ENCODE measurements at regions not wholly inside any gene's neighbourhood (a gene's known extent, or its start where the extent isn't known, plus 50 kb on each side); places are given as distances from the start of the nearest gene placed in this dataset.

GRCh38 chr2:190121305-190121704 is 58.8 kb upstream of the MSTN start:
- TF ChIP-seq RARB (CRISPR knock-in tag; IDR thresholded peaks at IDR 0.05): no peak
- TF ChIP-seq POU6F1 (CRISPR knock-in tag; IDR thresholded peaks at IDR 0.05; ENCODE audit: borderline replicate concordance, low read depth): no peak
- TF ChIP-seq, protein P1, sequence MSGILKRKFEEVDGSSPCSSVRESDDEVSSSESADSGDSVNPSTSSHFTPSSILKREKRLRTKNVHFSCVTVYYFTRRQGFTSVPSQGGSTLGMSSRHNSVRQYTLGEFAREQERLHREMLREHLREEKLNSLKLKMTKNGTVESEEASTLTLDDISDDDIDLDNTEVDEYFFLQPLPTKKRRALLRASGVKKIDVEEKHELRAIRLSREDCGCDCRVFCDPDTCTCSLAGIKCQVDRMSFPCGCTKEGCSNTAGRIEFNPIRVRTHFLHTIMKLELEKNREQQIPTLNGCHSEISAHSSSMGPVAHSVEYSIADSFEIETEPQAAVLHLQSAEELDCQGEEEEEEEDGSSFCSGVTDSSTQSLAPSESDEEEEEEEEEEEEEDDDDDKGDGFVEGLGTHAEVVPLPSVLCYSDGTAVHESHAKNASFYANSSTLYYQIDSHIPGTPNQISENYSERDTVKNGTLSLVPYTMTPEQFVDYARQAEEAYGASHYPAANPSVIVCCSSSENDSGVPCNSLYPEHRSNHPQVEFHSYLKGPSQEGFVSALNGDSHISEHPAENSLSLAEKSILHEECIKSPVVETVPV (CRISPR knock-in tag; IDR thresholded peaks at IDR 0.05): no peak
- no peak for TF ChIP-seq PPARA (CRISPR knock-in tag; IDR thresholded peaks at IDR 0.05; ENCODE audit: borderline replicate concordance)
- TF ChIP-seq, protein P2, sequence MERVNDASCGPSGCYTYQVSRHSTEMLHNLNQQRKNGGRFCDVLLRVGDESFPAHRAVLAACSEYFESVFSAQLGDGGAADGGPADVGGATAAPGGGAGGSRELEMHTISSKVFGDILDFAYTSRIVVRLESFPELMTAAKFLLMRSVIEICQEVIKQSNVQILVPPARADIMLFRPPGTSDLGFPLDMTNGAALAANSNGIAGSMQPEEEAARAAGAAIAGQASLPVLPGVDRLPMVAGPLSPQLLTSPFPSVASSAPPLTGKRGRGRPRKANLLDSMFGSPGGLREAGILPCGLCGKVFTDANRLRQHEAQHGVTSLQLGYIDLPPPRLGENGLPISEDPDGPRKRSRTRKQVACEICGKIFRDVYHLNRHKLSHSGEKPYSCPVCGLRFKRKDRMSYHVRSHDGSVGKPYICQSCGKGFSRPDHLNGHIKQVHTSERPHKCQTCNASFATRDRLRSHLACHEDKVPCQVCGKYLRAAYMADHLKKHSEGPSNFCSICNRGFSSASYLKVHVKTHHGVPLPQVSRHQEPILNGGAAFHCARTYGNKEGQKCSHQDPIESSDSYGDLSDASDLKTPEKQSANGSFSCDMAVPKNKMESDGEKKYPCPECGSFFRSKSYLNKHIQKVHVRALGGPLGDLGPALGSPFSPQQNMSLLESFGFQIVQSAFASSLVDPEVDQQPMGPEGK (CRISPR knock-in tag; IDR thresholded peaks at IDR 0.05; ENCODE audit: borderline replicate concordance): no peak
- TF ChIP-seq TCF4 (CRISPR knock-in tag; IDR thresholded peaks at IDR 0.05; ENCODE audit: borderline replicate concordance): no peak
- TF ChIP-seq, protein P3, sequence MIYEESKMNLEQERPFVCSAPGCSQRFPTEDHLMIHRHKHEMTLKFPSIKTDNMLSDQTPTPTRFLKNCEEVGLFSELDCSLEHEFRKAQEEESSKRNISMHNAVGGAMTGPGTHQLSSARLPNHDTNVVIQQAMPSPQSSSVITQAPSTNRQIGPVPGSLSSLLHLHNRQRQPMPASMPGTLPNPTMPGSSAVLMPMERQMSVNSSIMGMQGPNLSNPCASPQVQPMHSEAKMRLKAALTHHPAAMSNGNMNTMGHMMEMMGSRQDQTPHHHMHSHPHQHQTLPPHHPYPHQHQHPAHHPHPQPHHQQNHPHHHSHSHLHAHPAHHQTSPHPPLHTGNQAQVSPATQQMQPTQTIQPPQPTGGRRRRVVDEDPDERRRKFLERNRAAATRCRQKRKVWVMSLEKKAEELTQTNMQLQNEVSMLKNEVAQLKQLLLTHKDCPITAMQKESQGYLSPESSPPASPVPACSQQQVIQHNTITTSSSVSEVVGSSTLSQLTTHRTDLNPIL (CRISPR knock-in tag; IDR thresholded peaks at IDR 0.05; ENCODE audit: low read depth): no peak
- no peak for TF ChIP-seq BACH2 (CRISPR knock-in tag; IDR thresholded peaks at IDR 0.05; ENCODE audit: borderline replicate concordance)
- TF ChIP-seq ARNTL (CRISPR knock-in tag; IDR thresholded peaks at IDR 0.05; ENCODE audit: borderline replicate concordance, low read depth): no peak
- TF ChIP-seq ZC3H10 (CRISPR knock-in tag; IDR thresholded peaks at IDR 0.05): no peak
- no peak for TF ChIP-seq ZNF8 (CRISPR knock-in tag; IDR thresholded peaks at IDR 0.05)
- no peak for TF ChIP-seq TOX (CRISPR knock-in tag; IDR thresholded peaks at IDR 0.05; ENCODE audit: borderline replicate concordance)
- no peak for TF ChIP-seq GLIS3 (CRISPR knock-in tag; IDR thresholded peaks at IDR 0.05)
- TF ChIP-seq ZNF565 (CRISPR knock-in tag; conservative IDR thresholded peaks at IDR 0.05; ENCODE audit: low read depth): no peak

DNA sequence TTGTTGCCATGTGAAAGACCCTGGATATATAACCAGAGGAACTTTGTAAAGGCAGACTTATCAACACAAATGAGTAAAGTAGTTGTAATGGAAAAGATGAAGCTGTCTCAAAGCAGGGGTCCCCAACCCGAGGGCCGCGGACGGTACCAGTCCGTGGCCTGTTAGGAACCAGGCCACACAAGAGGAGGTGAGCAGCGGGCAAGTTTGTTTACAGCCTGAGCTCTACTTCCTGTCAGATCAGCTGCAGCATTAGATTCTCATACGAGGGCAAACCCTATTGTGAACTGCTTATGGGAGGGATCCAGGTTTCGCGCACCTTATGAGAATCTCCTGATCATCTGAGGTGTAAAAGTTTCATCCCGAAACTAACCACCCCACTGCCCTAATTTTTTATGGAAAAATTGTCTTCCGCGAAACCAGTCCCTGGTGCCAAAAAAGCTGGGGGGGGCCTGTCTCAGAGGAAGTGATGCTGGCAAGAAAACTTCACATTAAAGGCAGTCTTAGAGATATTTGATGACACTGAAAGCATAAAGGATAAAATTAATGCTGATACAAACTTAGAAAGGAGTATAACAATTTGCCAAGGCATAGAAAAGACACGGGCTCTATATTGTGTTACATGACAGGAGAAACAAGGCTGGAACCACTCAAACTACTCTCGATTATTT is 57.5 kb upstream of the MSTN start:
- no peak for TF ChIP-seq ISL1 (CRISPR knock-in tag; IDR thresholded peaks at IDR 0.05)
- TF ChIP-seq RARB (CRISPR knock-in tag; IDR thresholded peaks at IDR 0.05): no peak
- no peak for TF ChIP-seq CSDC2 (CRISPR knock-in tag; IDR thresholded peaks at IDR 0.05)
- no peak for TF ChIP-seq PPARA (CRISPR knock-in tag; IDR thresholded peaks at IDR 0.05; ENCODE audit: borderline replicate concordance)
- TF ChIP-seq GLIS3 (CRISPR knock-in tag; IDR thresholded peaks at IDR 0.05): no peak
- no peak for TF ChIP-seq ZC3H10 (CRISPR knock-in tag; IDR thresholded peaks at IDR 0.05)
- TF ChIP-seq OSR1 (CRISPR knock-in tag; IDR thresholded peaks at IDR 0.05): no peak
- TF ChIP-seq ZNF565 (CRISPR knock-in tag; conservative IDR thresholded peaks at IDR 0.05; ENCODE audit: low read depth): no peak
- TF ChIP-seq, protein P2 (CRISPR knock-in tag; IDR thresholded peaks at IDR 0.05; ENCODE audit: borderline replicate concordance): no peak
- no peak for TF ChIP-seq ZNF70 (CRISPR knock-in tag; IDR thresholded peaks at IDR 0.05)
- TF ChIP-seq ZFP3 (CRISPR knock-in tag; IDR thresholded peaks at IDR 0.05): no peak
- TF ChIP-seq SNAI2 (CRISPR knock-in tag; IDR thresholded peaks at IDR 0.05): no peak
- no peak for ATAC-seq

More at GRCh38 chr2:190121305-190121704, 58.8 kb upstream of the MSTN start:
- no peak for ATAC-seq

GRCh38 chr2:190119257-190119656 is 56.7 kb upstream of the MSTN start:
- TF ChIP-seq ZNF565 (CRISPR knock-in tag; conservative IDR thresholded peaks at IDR 0.05; ENCODE audit: low read depth) (no peak), ZNF70 (CRISPR knock-in tag; IDR thresholded peaks at IDR 0.05) (no peak), SNAI2 (CRISPR knock-in tag; IDR thresholded peaks at IDR 0.05) (no peak), ESRRG (CRISPR knock-in tag; IDR thresholded peaks at IDR 0.05) (no peak)
- TF ChIP-seq, protein P1 (CRISPR knock-in tag; IDR thresholded peaks at IDR 0.05): no peak
- no peak for ATAC-seq

All from SK-N-SH treated with all-trans-retinoic acid at 6 μM for 48 hours (cell line).